Stimulated activated naive B cell treated with anti-CD40 and anti-IgM and Interleukin-4, amounts not matched to agents 10 μg/mL and 1 μg/mL and 100 μg/mL, for 72 hours (primary cell): ENCODE measurements at regions not wholly inside any gene's neighbourhood (a gene's known extent, or its start where the extent isn't known, plus 50 kb on each side); places are given as distances from the start of the nearest gene placed in this dataset.

Source experiments
- ATAC-seq, 2 donors: fragments of 150-1000 bp; cut with Tn5 transposase; replicated peaks; 2 replicates each; pipeline ENCODE4 v1.10.0; 2021; ENCODE audit warnings: moderate library complexity in 1 of 2
- DNase-seq: peaks from one replicate; pipeline ENCODE4 v3.0.0; 2021
- H3K27ac Mint-ChIP-seq: one replicate; pipeline ENCODE4 v1.8.0; 2022; ENCODE audit warnings: mild to moderate bottlenecking, mixed read lengths
- H3K27me3 Mint-ChIP-seq, 2 donors: one replicate each; pipeline ENCODE4 v1.8.0; 2022; ENCODE audit warnings: mixed read lengths in 2 of 2
- H3K36me3 Mint-ChIP-seq, 2 donors: one replicate each; pipeline ENCODE4 v1.8.0; 2022; ENCODE audit warnings: mixed read lengths in 2 of 2, mild to moderate bottlenecking in 1 of 2
- H3K4me1 Mint-ChIP-seq, 2 donors: one replicate each; pipeline ENCODE4 v1.8.0; 2022; ENCODE audit warnings: mixed read lengths in 2 of 2, mild to moderate bottlenecking in 1 of 2
- H3K4me3 Mint-ChIP-seq, 2 donors: one replicate each; pipeline ENCODE4 v1.8.0; 2022; ENCODE audit warnings: mild to moderate bottlenecking in 2 of 2, mixed read lengths in 2 of 2, moderate library complexity in 1 of 2
- H3K9me3 Mint-ChIP-seq, 2 donors: one replicate each; pipeline ENCODE4 v1.8.0; 2022; ENCODE audit warnings: mixed read lengths in 2 of 2, mild to moderate bottlenecking in 1 of 2

GRCh38 chr10:52875336-52875735 is 102.8 kb upstream of the MBL2 start:
- no peak overlapping the region for H3K27ac Mint-ChIP-seq
- no peaks in the 10 kb centered on the region for H3K27me3 Mint-ChIP-seq
- no peaks in the 10 kb centered on the region for H3K4me1 Mint-ChIP-seq
- no peaks in the 10 kb centered on the region for H3K36me3 Mint-ChIP-seq
- no peak for DNase-seq
- H3K4me3 Mint-ChIP-seq = no peak overlapping the region
- H3K9me3 Mint-ChIP-seq = no peaks in the 10 kb centered on the region
- no peak for ATAC-seq

GRCh38 chr10:52874581-52874980 is 102.0 kb upstream of the MBL2 start:
- Mint-ChIP-seq H3K9me3 (peaks cover 0 to 2% of the 10 kb centered on the region in 2 donors), H3K4me3 (no peak overlapping the region), H3K27me3 (no peaks in the 10 kb centered on the region), H3K27ac (no peak overlapping the region), H3K4me1 (no peaks in the 10 kb centered on the region), H3K36me3 (no peaks in the 10 kb centered on the region)
- DNase-seq = no peak
- ATAC-seq = no peak

- H3K27me3 Mint-ChIP-seq = no peaks in the 10 kb centered on the region
Observed at GRCh38 chr10:52871191-52871843, 98.7 kb upstream of the MBL2 start.

GRCh38 chr10:52870562-52870961 is 98.0 kb upstream of the MBL2 start:
- H3K4me1 Mint-ChIP-seq = no peaks in the 10 kb centered on the region
- H3K27me3 Mint-ChIP-seq = no peaks in the 10 kb centered on the region
- DNase-seq (no peak), ATAC-seq (no peak)
- no peak overlapping the region for H3K4me3 Mint-ChIP-seq
- H3K9me3 Mint-ChIP-seq = peaks cover 4 to 14% of the 10 kb centered on the region in 2 donors
- no peaks in the 10 kb centered on the region for H3K36me3 Mint-ChIP-seq
- no peak overlapping the region for H3K27ac Mint-ChIP-seq

More at GRCh38 chr10:52871191-52871843, 98.7 kb upstream of the MBL2 start:
- H3K27ac Mint-ChIP-seq = no peak overlapping the region
- no peak for ATAC-seq
- peaks cover 4 to 14% of the 10 kb centered on the region in 2 donors for H3K9me3 Mint-ChIP-seq
- no peak for DNase-seq
- no peak overlapping the region for H3K4me3 Mint-ChIP-seq
- H3K4me1 Mint-ChIP-seq = no peaks in the 10 kb centered on the region
- no peaks in the 10 kb centered on the region for H3K36me3 Mint-ChIP-seq

GRCh38 chr10:52869864-52870263 is 97.3 kb upstream of the MBL2 start:
- no peak for ATAC-seq
- H3K9me3 Mint-ChIP-seq = peaks cover 4 to 14% of the 10 kb centered on the region in 2 donors
- H3K4me3 Mint-ChIP-seq = no peak overlapping the region
- no peak for DNase-seq
- H3K4me1 Mint-ChIP-seq = no peaks in the 10 kb centered on the region
- H3K27me3 Mint-ChIP-seq = no peaks in the 10 kb centered on the region
- H3K27ac Mint-ChIP-seq = no peak overlapping the region
- H3K36me3 Mint-ChIP-seq = no peaks in the 10 kb centered on the region

GRCh38 chr10:52865213-52865612 is 92.6 kb upstream of the MBL2 start:
- ATAC-seq = no peak
- H3K36me3 Mint-ChIP-seq = no peaks in the 10 kb centered on the region

GRCh38 chr10:52864201-52865106 is 91.9 kb upstream of the MBL2 start:
- no peaks in the 10 kb centered on the region for H3K27me3 Mint-ChIP-seq
- H3K4me1 Mint-ChIP-seq = no peaks in the 10 kb centered on the region
- no peak for ATAC-seq
- H3K9me3 Mint-ChIP-seq = peaks cover 4 to 12% of the 10 kb centered on the region in 2 donors
- DNase-seq = no peak
- H3K4me3 Mint-ChIP-seq = no peak overlapping the region
- no peak overlapping the region for H3K27ac Mint-ChIP-seq
- no peaks in the 10 kb centered on the region for H3K36me3 Mint-ChIP-seq

More at GRCh38 chr10:52865213-52865612, 92.6 kb upstream of the MBL2 start:
- H3K9me3 Mint-ChIP-seq = peaks cover 4 to 14% of the 10 kb centered on the region in 2 donors
- no peak for DNase-seq
- H3K27ac Mint-ChIP-seq = no peak overlapping the region
- H3K27me3 Mint-ChIP-seq = no peaks in the 10 kb centered on the region
- H3K4me1 Mint-ChIP-seq = no peaks in the 10 kb centered on the region
- no peak overlapping the region for H3K4me3 Mint-ChIP-seq

- no peak for ATAC-seq
- Mint-ChIP-seq H3K9me3 (no peaks in the 10 kb centered on the region), H3K4me3 (no peak overlapping the region), H3K4me1 (no peaks in the 10 kb centered on the region), H3K36me3 (no peaks in the 10 kb centered on the region), H3K27ac (no peak overlapping the region), H3K27me3 (no peaks in the 10 kb centered on the region)
- no peak for DNase-seq
Observed at GRCh38 chr10:52858722-52859121, 86.1 kb upstream of the MBL2 start.

GRCh38 chr10:52855546-52856325 is 83.2 kb upstream of the MBL2 start:
- Mint-ChIP-seq H3K4me3 (no peak overlapping the region), H3K27ac (no peak overlapping the region), H3K27me3 (no peaks in the 10 kb centered on the region), H3K9me3 (no peaks in the 10 kb centered on the region), H3K36me3 (no peaks in the 10 kb centered on the region), H3K4me1 (no peaks in the 10 kb centered on the region)
- ATAC-seq (no peak), DNase-seq (no peak)

GRCh38 chr10:52853704-52854103 is 81.1 kb upstream of the MBL2 start:
- H3K36me3 Mint-ChIP-seq = no peaks in the 10 kb centered on the region
- no peaks in the 10 kb centered on the region for H3K4me1 Mint-ChIP-seq
- no peak overlapping the region for H3K27ac Mint-ChIP-seq
- ATAC-seq (no peak), DNase-seq (no peak)
- H3K4me3 Mint-ChIP-seq = no peak overlapping the region
- no peaks in the 10 kb centered on the region for H3K9me3 Mint-ChIP-seq
- H3K27me3 Mint-ChIP-seq = no peaks in the 10 kb centered on the region

GRCh38 chr10:52836816-52837215 is 64.2 kb upstream of the MBL2 start:
- peaks cover 8 to 10% of the 10 kb centered on the region in 2 donors for H3K9me3 Mint-ChIP-seq
- no peak overlapping the region for H3K27ac Mint-ChIP-seq
- no peak overlapping the region for H3K4me3 Mint-ChIP-seq
- H3K36me3 Mint-ChIP-seq = no peaks in the 10 kb centered on the region
- no peaks in the 10 kb centered on the region for H3K4me1 Mint-ChIP-seq
- ATAC-seq = no peak
- no peaks in the 10 kb centered on the region for H3K27me3 Mint-ChIP-seq
- DNase-seq = no peak
